Loucy (cell line): ENCODE measurements at regions not wholly inside any gene's neighbourhood (a gene's known extent, or its start where the extent isn't known, plus 50 kb on each side); places are given as distances from the start of the nearest gene placed in this dataset.

Experiments used
- H2AFZ ChIP-seq: fragments of 200-600 bp; sonication (generic); 2 replicates; pipeline ENCODE4 v1.6.0; 2016; ENCODE audit warnings: antibody characterized with exemption, mild to moderate bottlenecking, low read length, moderate library complexity
- H3F3A ChIP-seq: fragments of 200-600 bp; 2 replicates; pipeline ENCODE4 v1.6.0; 2016; ENCODE audit warnings: antibody characterized with exemption, low read depth, mild to moderate bottlenecking
- H3K27me3 ChIP-seq: fragments of 200-600 bp; sonication (generic); 2 replicates; pipeline ENCODE4 v1.6.1; 2014; ENCODE audit warnings: low read length, mild to moderate bottlenecking; ENCODE audit not compliant: insufficient read depth, poor library complexity, severe bottlenecking
- H3K36me3 ChIP-seq: fragments of 200-600 bp; sonication (generic); 2 replicates; pipeline ENCODE4 v1.6.1; 2016; ENCODE audit warnings: low read length; ENCODE audit not compliant: insufficient read depth
- H3K4me1 ChIP-seq: fragments of 200-600 bp; sonication (generic); 2 replicates; pipeline ENCODE4 v1.5.1; 2014; ENCODE audit warnings: low read length, mild to moderate bottlenecking; ENCODE audit not compliant: insufficient read depth, poor library complexity, severe bottlenecking
- H3K4me2 ChIP-seq: fragments of 200-600 bp; sonication (generic); 2 replicates; pipeline ENCODE4 v1.6.0; 2014; ENCODE audit warnings: antibody characterized with exemption, low read length, low read depth, mild to moderate bottlenecking; ENCODE audit not compliant: poor library complexity, severe bottlenecking
- H3K4me3 ChIP-seq: fragments of 200-600 bp; sonication (generic); 2 replicates; pipeline ENCODE4 v1.5.1; 2014; ENCODE audit warnings: low read length, mild to moderate bottlenecking, mixed read lengths; ENCODE audit not compliant: poor library complexity, severe bottlenecking
- H3K79me2 ChIP-seq: fragments of 200-600 bp; sonication (generic); 2 replicates; pipeline ENCODE4 v1.6.1; 2014; ENCODE audit warnings: low read length; ENCODE audit not compliant: insufficient read depth
- H3K9ac ChIP-seq: fragments of 200-600 bp; sonication (generic); 2 replicates; pipeline ENCODE4 v1.6.0; 2014; ENCODE audit warnings: mild to moderate bottlenecking, low read depth, low read length, moderate library complexity; ENCODE audit not compliant: poor library complexity, severe bottlenecking
- H3K9me2 ChIP-seq: fragments of 200-600 bp; sonication (generic); replicated peaks from 2 replicates; pipeline ENCODE4 v1.6.1; 2016; ENCODE audit warnings: low read depth, low read length, mixed read lengths
- H3K9me3 ChIP-seq: fragments of 200-600 bp; sonication (generic); 2 replicates; pipeline ENCODE4 v1.6.1; 2014; ENCODE audit warnings: mild to moderate bottlenecking, antibody characterized with exemption, low read length, low read depth; ENCODE audit not compliant: insufficient read depth
- H4K20me1 ChIP-seq: fragments of 200-600 bp; sonication (generic); 2 replicates; pipeline ENCODE4 v1.6.0; 2014; ENCODE audit warnings: antibody characterized with exemption, low read length, mild to moderate bottlenecking; ENCODE audit not compliant: insufficient read depth, poor library complexity, severe bottlenecking
- EZH2phosphoT487 ChIP-seq: fragments of 200-600 bp; IDR thresholded peaks from 2 replicates; pipeline ENCODE4 v1.6.1; 2018; ENCODE audit warnings: antibody characterized with exemption, mild to moderate bottlenecking, moderate library complexity, borderline replicate concordance
- TF ChIP-seq, protein P1 (sequence below): fragments of 200-600 bp; sonication (generic); conservative IDR thresholded peaks from 2 replicates; pipeline ENCODE4 v1.5.1; 2014; ENCODE audit warnings: mild to moderate bottlenecking, antibody characterized with exemption, low read length

DNA sequence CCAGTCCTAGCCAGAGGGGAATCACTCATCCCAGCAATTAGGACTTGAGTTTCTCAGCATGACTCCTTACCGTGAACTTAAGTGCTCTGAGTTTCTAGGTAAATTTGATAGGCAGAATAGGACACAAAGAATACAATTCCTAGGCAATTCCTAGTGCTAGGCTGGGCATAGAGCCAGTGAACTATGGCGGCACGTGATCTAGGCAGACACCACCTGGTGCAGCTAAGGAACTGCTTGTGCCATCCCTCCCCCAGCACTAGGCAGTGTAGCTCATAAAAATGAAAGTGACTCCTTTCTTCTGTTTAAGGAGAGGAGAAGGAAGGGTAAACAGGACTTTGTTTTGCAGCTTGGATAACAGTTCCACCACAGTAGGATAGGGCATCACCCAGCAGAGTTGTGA lies 736.3 kb upstream of the PCDH7 start:
- no peak overlapping the region for H2AFZ ChIP-seq
- no peak overlapping the region for H3K9ac ChIP-seq
- H3K9me2 ChIP-seq = no peaks in the 10 kb centered on the region
- no peaks in the 10 kb centered on the region for H3F3A ChIP-seq
- no peaks in the 10 kb centered on the region for H3K27me3 ChIP-seq
- no peak overlapping the region for H3K4me2 ChIP-seq
- no peaks in the 10 kb centered on the region for H3K36me3 ChIP-seq
- TF ChIP-seq EZH2phosphoT487 = no peak
- TF ChIP-seq, protein P1, sequence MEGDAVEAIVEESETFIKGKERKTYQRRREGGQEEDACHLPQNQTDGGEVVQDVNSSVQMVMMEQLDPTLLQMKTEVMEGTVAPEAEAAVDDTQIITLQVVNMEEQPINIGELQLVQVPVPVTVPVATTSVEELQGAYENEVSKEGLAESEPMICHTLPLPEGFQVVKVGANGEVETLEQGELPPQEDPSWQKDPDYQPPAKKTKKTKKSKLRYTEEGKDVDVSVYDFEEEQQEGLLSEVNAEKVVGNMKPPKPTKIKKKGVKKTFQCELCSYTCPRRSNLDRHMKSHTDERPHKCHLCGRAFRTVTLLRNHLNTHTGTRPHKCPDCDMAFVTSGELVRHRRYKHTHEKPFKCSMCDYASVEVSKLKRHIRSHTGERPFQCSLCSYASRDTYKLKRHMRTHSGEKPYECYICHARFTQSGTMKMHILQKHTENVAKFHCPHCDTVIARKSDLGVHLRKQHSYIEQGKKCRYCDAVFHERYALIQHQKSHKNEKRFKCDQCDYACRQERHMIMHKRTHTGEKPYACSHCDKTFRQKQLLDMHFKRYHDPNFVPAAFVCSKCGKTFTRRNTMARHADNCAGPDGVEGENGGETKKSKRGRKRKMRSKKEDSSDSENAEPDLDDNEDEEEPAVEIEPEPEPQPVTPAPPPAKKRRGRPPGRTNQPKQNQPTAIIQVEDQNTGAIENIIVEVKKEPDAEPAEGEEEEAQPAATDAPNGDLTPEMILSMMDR = no peak
- H4K20me1 ChIP-seq = no peaks in the 10 kb centered on the region
- no peak overlapping the region for H3K4me3 ChIP-seq
- no peaks in the 10 kb centered on the region for H3K9me3 ChIP-seq
- no peaks in the 10 kb centered on the region for H3K4me1 ChIP-seq
- no peaks in the 10 kb centered on the region for H3K79me2 ChIP-seq

DNA sequence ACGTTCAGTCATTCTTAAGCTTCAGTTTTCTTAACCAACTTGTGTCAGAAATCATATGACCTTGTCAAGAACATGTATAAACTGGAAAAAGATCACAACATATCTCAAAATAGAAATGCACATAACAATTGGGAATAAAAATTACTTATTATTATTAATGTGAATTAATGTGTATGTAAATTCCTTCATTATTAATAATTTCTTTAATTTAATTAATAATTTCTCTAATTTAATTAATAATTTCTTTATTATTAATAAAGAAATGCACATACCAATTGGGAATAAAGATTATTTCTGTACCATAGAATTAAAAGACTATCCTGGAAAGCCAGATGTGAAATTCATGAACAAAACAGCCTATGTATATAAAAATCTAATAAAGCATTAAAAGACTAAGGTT lies 718.5 kb upstream of the PCDH7 start:
- Histone ChIP-seq H3K4me2 (no peak overlapping the region), H3K4me3 (no peak overlapping the region), H3K9ac (no peak overlapping the region), H3K9me3 (no peaks in the 10 kb centered on the region), H3F3A (no peaks in the 10 kb centered on the region), H3K79me2 (no peaks in the 10 kb centered on the region), H4K20me1 (no peaks in the 10 kb centered on the region), H3K9me2 (no peaks in the 10 kb centered on the region), H3K27me3 (no peaks in the 10 kb centered on the region), H3K36me3 (no peaks in the 10 kb centered on the region), H3K4me1 (no peaks in the 10 kb centered on the region), H2AFZ (no peak overlapping the region)
- TF ChIP-seq EZH2phosphoT487 = no peak
- TF ChIP-seq, protein P1 = no peak

DNA sequence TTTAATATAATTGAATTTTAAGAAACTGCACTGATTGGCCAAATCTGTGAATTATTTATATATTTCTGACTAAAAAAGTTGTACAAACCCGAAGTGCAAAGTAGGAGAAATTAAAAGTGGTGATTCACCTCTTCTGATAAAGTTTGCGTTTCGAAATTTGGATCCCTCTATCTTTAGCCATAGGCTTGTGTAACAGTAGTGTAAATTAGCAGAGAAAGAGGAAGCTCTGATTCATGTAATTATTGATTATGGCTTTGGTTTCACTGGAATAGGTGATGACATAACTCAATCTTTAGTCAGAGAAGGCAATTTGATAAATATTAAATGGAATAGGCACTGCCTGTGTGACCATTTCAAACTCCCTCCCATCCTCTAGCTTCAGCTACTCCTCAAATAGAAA lies 717.8 kb upstream of the PCDH7 start:
- H3K9ac ChIP-seq = no peak overlapping the region
- no peaks in the 10 kb centered on the region for H3K9me2 ChIP-seq
- no peaks in the 10 kb centered on the region for H3F3A ChIP-seq
- H4K20me1 ChIP-seq = no peaks in the 10 kb centered on the region
- H2AFZ ChIP-seq = no peak overlapping the region
- H3K9me3 ChIP-seq = no peaks in the 10 kb centered on the region
- no peak overlapping the region for H3K4me2 ChIP-seq
- no peaks in the 10 kb centered on the region for H3K4me1 ChIP-seq
- no peaks in the 10 kb centered on the region for H3K27me3 ChIP-seq
- TF ChIP-seq, protein P1 = no peak
- no peak for TF ChIP-seq EZH2phosphoT487
- H3K36me3 ChIP-seq = no peaks in the 10 kb centered on the region
- H3K4me3 ChIP-seq = no peak overlapping the region
- H3K79me2 ChIP-seq = no peaks in the 10 kb centered on the region
